ENCODE measurements at regions not wholly inside any gene's neighbourhood (a gene's known extent, or its start where the extent isn't known, plus 50 kb on each side); places are given as distances from the start of the nearest gene placed in this dataset.

DNA sequence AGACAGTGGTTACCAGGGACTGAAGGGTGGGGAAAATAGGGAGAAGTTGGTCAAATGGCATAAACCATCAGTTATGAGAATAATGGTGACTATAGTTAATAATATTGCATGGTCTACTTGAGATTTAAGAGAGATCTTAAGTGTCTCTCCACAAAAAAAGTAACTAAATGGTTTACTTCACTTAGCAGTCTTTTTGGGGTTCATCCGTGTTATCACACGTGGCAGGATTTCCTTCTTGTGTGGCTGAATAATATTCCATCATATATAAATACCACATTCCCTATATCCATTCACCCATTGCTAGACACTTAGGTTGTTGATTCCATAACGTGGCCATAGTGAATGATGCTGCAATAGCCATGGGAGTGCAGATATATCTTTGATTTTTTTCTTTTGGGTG lies 967.0 kb downstream of the UQCRFS1 start:
- TF ChIP-seq SP1 (IDR thresholded peaks at IDR 0.05) (no peak), FOXA1 (IDR thresholded peaks at IDR 0.05) (no peak), LEF1 (IDR thresholded peaks at IDR 0.05; ENCODE audit: borderline replicate concordance) (no peak), TARDBP (IDR thresholded peaks at IDR 0.05) (no peak), CTBP1 (IDR thresholded peaks at IDR 0.05; ENCODE audit: borderline replicate concordance) (no peak), FOXM1 (IDR thresholded peaks at IDR 0.05; ENCODE audit: borderline replicate concordance) (no peak), FOXK2 (IDR thresholded peaks at IDR 0.05) (no peak), NFRKB (IDR thresholded peaks at IDR 0.05) (no peak), SUZ12 (IDR thresholded peaks at IDR 0.05) (no peak), L3MBTL2 (conservative IDR thresholded peaks at IDR 0.05) (no peak), BHLHE40 (IDR thresholded peaks at IDR 0.05; ENCODE audit: borderline replicate concordance) (no peak), HDGF (IDR thresholded peaks at IDR 0.05; ENCODE audit: borderline replicate concordance) (no peak), ZNF384 (IDR thresholded peaks at IDR 0.05) (no peak)
- TF ChIP-seq, protein P1, sequence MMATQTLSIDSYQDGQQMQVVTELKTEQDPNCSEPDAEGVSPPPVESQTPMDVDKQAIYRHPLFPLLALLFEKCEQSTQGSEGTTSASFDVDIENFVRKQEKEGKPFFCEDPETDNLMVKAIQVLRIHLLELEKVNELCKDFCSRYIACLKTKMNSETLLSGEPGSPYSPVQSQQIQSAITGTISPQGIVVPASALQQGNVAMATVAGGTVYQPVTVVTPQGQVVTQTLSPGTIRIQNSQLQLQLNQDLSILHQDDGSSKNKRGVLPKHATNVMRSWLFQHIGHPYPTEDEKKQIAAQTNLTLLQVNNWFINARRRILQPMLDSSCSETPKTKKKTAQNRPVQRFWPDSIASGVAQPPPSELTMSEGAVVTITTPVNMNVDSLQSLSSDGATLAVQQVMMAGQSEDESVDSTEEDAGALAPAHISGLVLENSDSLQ (IDR thresholded peaks at IDR 0.05), result no peak
